Urothelium cell line (cell line): ENCODE measurements at regions not wholly inside any gene's neighbourhood (a gene's known extent, or its start where the extent isn't known, plus 50 kb on each side); places are given as distances from the start of the nearest gene placed in this dataset.
"Not testable (repeated sequence)": the region's sequence is repeated elsewhere in the genome, so short reads cannot be mapped to it uniquely, and the experiment has no call there.

Source experiments
- DNase-seq: peaks from one replicate; pipeline ENCODE4 v3.0.0; 2011; ENCODE audit warnings: low spot score, mixed read lengths
- FAIRE-seq: peaks from 2 replicates; lab custom pipeline; 2011; peaks lifted over from hg19 to GRCh38; lab: Jason Lieb, UNC

DNA sequence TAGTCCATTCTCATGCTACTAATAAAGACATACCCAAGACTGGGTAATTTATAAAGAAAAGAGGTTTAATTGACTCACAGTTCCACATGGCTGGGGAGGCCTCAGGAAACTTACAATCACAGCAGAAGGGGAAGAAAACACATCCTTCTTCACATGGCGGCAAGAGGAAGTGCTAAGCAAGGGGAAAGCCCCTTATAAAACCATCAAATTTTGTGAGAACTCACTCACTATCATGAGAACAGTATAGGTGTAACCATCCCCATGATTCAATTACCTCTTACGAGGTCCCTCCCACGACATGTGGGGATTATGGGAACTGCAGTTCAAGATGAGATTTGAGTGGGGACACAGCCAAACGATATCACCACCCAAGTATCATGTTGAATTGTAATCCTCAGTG lies 52.7 kb upstream of the FOXO6 start:
- FAIRE-seq: peak; percentile 72
- not testable (repeated sequence) for DNase-seq

DNA sequence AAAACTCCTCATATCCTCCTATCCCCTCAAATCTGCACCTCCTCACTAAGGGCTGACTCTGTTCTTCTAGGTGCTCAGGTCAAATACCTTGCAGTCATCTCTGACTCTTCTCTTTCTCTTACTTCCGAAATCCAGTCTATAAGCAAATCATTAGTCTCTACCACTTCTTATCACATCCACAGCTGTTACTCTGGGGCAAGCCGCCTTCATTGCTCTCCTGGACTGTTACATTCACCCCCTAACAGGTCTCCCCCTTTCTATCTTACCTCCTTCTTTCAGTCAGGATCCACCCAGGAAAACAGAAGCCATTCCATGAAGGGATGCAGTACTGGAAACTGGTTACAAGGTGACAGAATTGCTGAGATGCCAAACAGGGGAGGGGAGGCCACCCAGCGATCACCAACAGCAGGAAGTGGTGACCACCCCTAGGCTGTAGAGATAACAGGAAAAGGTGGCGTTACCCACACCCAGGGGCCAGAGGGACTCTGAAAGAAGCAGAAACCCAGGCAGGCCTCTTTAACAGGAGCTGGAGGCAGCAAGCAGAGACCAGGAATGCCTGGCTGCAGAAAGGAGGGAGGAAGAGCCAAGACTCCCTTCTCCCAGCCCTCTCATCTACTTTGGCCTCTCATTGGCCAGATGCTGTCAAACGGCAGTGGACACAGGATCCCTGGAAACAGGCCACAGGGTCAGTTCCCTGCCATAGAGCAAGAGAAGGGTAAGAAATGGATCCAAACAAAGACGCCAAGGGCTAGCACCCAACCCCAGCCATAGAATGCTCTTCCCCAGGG lies 55.5 kb upstream of the FOXO6 start:
- no peak for FAIRE-seq
- DNase-seq: no peak

DNA sequence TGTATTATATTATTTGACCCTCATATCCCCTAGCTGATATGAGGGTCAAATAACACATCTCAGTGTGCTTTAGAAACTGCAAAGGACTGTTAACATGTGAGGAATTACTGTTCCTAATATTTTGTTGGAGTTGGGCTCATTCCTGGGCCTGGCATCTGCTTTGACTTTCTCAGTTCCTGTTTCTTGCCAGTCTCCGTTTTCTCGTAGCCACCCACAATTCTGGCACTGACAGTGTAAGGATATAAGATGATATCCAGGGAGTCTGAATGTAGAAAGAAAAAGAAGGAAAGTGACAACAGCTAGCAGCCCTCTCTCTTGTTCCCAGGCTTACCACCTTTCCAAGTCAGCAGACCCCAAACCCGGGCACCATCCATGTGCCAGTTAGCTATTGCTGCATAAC lies 54.4 kb upstream of the SCMH1 start:
- DNase-seq: no peak
- no peak for FAIRE-seq

DNA sequence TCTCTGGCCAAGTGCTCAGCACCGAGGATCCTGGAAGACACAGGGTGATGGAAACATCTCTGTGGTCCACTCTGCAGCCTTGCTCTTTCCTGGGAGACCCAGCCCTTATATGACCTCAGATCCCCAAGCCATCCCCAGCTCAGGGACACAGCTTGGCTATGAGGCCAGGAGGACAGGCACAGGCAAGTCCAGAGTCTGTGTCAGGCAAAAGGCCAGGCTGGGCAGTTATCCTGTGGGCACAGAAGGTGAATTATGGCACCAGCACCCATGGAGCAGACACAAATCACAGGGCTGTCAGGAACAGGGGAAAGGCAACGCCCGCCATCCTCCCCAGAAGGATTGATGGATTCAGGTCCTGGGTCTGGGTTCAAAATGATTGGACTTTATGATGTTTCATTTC lies 52.1 kb upstream of the SCMH1 start:
- DNase-seq (no peak), FAIRE-seq (no peak)

DNA sequence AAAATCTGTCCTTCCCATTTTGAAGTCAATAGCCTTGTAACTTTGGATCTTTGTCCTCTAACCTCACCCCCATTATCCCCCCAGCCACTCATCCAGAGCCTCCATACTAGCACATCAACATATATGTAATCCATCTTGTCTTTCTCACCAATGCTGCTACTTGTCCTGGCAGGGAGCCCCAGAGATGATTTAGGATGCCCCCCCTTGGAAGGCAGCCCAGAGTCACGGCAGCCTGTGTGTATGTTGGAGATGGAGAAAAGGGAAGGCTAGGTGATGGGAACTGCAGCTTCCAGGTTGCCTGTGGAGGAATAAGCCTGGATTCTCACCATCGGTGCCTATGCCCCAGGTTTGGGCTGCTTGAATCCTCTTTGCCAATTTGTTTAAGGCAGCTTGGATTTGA lies 51.7 kb upstream of the SCMH1 start:
- DNase-seq (no peak), FAIRE-seq (no peak)
